Subcutaneous abdominal adipose tissue (tissue), 5 donors: ENCODE measurements at regions not wholly inside any gene's neighbourhood (a gene's known extent, or its start where the extent isn't known, plus 50 kb on each side); places are given as distances from the start of the nearest gene placed in this dataset.

Experiments used
- H3K27ac ChIP-seq: one replicate; pipeline ENCODE4 v1.7.0; 2013; ENCODE audit warnings: low read depth, mild to moderate bottlenecking, inconsistent platforms, low read length, moderate library complexity
- H3K27me3 ChIP-seq, 5 donors: one replicate each; pipeline ENCODE4 v1.7.0; 2013; ENCODE audit warnings: low read length in 5 of 5, inconsistent platforms in 1 of 5; ENCODE audit not compliant: control insufficient read depth in 5 of 5, insufficient read depth in 4 of 5
- H3K36me3 ChIP-seq, 5 donors: one replicate each; pipeline ENCODE4 v1.7.0; 2013; ENCODE audit warnings: low read length in 5 of 5; ENCODE audit not compliant: control insufficient read depth in 5 of 5, insufficient read depth in 5 of 5
- H3K4me1 ChIP-seq, 5 donors: one replicate each; pipeline ENCODE4 v1.7.0; 2013; ENCODE audit warnings: low read length in 5 of 5, mild to moderate bottlenecking in 3 of 5, moderate library complexity in 1 of 5; ENCODE audit not compliant: control insufficient read depth in 5 of 5, insufficient read depth in 5 of 5
- H3K4me3 ChIP-seq, 5 donors: one replicate each; pipeline ENCODE4 v1.7.0; 2013; ENCODE audit warnings: low read length in 5 of 5, low read depth in 1 of 5
- H3K9ac ChIP-seq, 5 donors: one replicate each; pipeline ENCODE4 v1.7.0; 2013; ENCODE audit warnings: low read length in 5 of 5, mild to moderate bottlenecking in 4 of 5, moderate library complexity in 3 of 5
- H3K9me3 ChIP-seq, 5 donors: one replicate each; pipeline ENCODE4 v1.7.0; 2013; ENCODE audit warnings: low read length in 5 of 5; ENCODE audit not compliant: control insufficient read depth in 5 of 5
- donor health status: healthy.
- donor health status: healthy.
- donor health status: healthy.
- donor health status: healthy.
- donor health status: healthy.

DNA sequence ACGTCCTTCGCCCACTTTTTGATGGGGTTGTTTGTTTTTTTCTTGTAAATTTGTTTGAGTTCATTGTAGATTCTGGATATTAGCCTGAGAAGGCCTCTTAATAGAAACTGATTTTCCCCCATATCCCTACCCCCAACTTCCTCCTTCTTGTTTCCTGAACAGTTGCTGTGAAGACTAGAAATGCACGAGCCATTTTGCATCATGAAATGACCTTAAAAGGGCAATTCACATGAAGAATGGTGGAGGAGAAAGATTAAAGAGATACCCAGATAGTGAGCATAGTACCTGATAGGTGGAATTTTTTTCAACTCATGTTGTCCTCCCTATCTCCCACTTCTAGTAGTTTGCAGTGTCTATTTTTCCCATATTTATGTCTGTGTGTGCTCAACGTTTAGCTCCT lies 55.2 kb upstream of the KCNH8 start:
- Histone ChIP-seq H3K4me1 (no peaks in the 10 kb centered on the region), H3K36me3 (no peaks in the 10 kb centered on the region), H3K9ac (no peak overlapping the region), H3K9me3 (no peaks in the 10 kb centered on the region), H3K27me3 (no peaks in the 10 kb centered on the region), H3K27ac (no peak overlapping the region), H3K4me3 (no peak overlapping the region)

DNA sequence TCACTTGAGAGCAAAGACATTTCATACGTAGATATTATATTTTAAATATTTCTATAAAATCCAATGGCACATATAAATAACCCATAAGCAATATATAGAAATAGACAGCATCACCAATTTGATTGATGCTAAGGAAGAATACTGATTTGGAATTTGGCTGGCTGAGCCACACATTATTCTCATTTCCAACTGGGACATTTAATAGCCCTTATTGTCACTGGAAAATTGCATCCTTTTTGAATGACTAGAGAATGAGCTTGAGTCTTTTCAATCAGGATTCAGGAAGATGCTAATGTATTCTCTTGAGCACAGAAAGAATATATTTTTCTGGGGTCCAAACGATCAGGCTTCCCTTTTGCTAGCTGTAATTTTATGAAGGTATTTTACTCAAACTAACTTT lies 70.9 kb upstream of the KCNH8 start:
- Histone ChIP-seq H3K4me3 (no peak overlapping the region), H3K36me3 (no peaks in the 10 kb centered on the region), H3K4me1 (peaks cover 0 to 19% (median 12%) of the 10 kb centered on the region in 5 donors), H3K9me3 (no peaks in the 10 kb centered on the region), H3K27ac (no peak overlapping the region), H3K27me3 (no peaks in the 10 kb centered on the region), H3K9ac (no peak overlapping the region)

- no peaks in the 10 kb centered on the region for H3K9me3 ChIP-seq
- no peaks in the 10 kb centered on the region for H3K27me3 ChIP-seq
- H3K27ac ChIP-seq, result no peak overlapping the region
- no peaks in the 10 kb centered on the region for H3K36me3 ChIP-seq
- no peak overlapping the region for H3K9ac ChIP-seq
- no peak overlapping the region for H3K4me3 ChIP-seq
- peaks cover 0 to 19% (median 12%) of the 10 kb centered on the region in 5 donors for H3K4me1 ChIP-seq
Observed at GRCh38 chr3:19075037-19075436, 73.3 kb upstream of the KCNH8 start.

GRCh38 chr3:19074257-19074900 lies 73.9 kb upstream of the KCNH8 start:
- Histone ChIP-seq H3K9ac (no peak overlapping the region), H3K27ac (peak overlapping the region; percentile 68), H3K4me3 (no peak overlapping the region), H3K4me1 (peaks cover 0 to 21% (median 14%) of the 10 kb centered on the region in 5 donors), H3K9me3 (no peaks in the 10 kb centered on the region), H3K27me3 (no peaks in the 10 kb centered on the region), H3K36me3 (no peaks in the 10 kb centered on the region)

DNA sequence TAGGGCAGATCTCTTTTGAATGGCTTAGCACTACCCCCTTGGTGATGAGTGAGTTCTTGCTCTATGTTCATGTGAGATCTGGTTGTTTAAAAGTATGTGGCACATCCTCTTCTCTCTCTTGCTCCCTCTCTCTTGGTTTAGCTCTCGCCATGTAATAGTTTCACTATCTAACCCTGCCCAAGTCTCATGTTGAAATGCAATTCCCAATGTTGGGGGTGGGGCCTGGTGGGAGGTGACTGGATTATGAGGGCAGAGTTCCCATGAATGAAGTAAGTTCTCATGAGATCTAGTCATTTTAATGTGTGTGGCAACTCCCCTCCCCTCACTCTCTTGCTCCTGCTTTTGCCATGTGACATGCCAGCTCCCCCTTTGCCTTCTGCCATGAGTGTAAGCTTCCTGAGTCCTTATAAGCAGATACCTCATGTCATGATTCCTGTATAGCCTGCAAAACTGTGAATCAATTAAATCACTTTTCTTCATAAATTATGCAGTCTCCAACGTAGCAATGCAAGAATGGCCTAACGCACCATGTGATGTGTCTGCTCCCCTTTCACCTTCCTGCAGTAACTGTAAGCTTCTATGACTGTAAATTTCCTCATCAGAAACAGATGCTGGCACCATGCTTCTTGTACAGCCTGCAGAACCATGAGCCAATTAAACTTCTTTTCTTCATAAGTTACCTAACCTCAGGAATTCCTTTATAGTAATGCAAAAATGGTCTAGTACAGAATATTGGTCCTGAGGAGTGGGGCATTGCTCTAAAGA lies 74.8 kb upstream of the KCNH8 start:
- H3K9ac ChIP-seq, result no peak overlapping the region
- H3K27me3 ChIP-seq, result no peaks in the 10 kb centered on the region
- H3K36me3 ChIP-seq, result no peaks in the 10 kb centered on the region
- peaks cover 0 to 26% (median 14%) of the 10 kb centered on the region in 5 donors for H3K4me1 ChIP-seq
- peak overlapping the region; percentile 68 for H3K27ac ChIP-seq
- no peaks in the 10 kb centered on the region for H3K9me3 ChIP-seq
- H3K4me3 ChIP-seq, result peak overlapping the region in 1 of 5 donors; percentile 31

DNA sequence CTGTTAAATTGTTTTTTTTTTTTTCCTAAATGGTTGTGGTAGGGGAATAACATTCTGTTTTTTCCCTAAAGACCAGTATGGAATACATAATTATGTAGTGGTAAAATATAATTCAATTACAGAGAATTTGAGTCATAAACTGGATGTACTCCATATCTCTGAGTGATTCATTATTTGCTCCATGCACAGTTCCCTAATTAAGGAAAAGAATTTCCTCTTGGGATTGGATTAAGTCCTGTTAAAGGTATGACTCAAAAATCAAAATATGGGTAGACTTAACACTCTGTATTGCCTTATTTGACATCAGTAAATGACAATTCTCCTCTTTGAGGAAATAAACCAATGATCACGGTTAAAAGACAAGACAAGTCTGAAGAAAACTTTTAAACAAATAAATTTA lies 78.0 kb upstream of the KCNH8 start:
- no peaks in the 10 kb centered on the region for H3K27me3 ChIP-seq
- no peak overlapping the region for H3K27ac ChIP-seq
- no peaks in the 10 kb centered on the region for H3K36me3 ChIP-seq
- peaks cover 0 to 26% (median 14%) of the 10 kb centered on the region in 5 donors for H3K4me1 ChIP-seq
- no peak overlapping the region for H3K9ac ChIP-seq
- H3K4me3 ChIP-seq, result no peak overlapping the region
- no peaks in the 10 kb centered on the region for H3K9me3 ChIP-seq

DNA sequence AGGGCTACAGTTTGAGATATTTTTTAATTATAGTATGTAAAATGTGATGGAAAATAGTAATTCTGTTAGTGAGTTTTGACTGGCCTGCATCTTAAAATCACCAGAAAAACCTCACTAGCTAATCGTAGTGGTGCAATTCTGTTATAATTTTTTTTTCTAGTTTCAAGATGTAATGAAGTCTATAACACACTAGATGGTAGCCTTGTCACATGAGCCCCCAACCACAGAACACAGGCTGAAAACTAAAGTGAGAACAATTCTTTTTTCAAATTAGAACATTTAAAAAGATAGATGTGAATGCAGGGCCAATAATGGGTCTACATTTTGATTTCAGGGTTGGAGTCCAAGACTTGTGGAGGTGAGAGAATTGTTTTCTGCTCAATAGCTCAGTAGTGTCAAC lies 83.3 kb upstream of the KCNH8 start:
- Histone ChIP-seq H3K36me3 (no peaks in the 10 kb centered on the region), H3K4me1 (peaks cover 0 to 10% (median 2%) of the 10 kb centered on the region in 5 donors), H3K9ac (no peak overlapping the region), H3K27ac (no peak overlapping the region), H3K9me3 (no peaks in the 10 kb centered on the region), H3K27me3 (no peaks in the 10 kb centered on the region), H3K4me3 (no peak overlapping the region)

DNA sequence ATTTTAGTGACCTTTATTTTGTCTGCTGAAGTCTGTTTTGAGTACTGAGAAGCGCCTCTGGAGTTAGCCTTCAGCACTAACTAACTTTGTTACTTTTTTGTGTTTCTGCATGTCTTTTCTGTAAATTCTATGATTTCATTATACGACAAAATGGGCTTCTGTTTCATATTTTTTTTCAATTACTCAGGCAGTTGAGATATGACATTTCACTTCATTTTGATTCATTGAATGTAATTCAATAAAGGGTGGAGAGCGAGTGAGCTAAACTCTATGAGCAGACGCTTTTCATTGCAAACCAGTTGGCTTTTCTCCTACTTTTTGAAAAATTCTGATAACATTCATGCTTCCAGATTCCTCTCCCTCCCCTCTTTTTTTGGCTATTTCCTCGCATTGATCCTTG lies 84.4 kb upstream of the KCNH8 start:
- Histone ChIP-seq H3K4me3 (no peak overlapping the region), H3K36me3 (no peaks in the 10 kb centered on the region), H3K27ac (no peak overlapping the region), H3K9me3 (no peaks in the 10 kb centered on the region), H3K9ac (no peak overlapping the region), H3K27me3 (no peaks in the 10 kb centered on the region), H3K4me1 (peaks cover 0 to under 1% (median 0%) of the 10 kb centered on the region in 5 donors)

GRCh38 chr3:19060404-19060803 lies 87.9 kb upstream of the KCNH8 start:
- Histone ChIP-seq H3K9me3 (no peaks in the 10 kb centered on the region), H3K4me1 (no peaks in the 10 kb centered on the region), H3K27ac (no peak overlapping the region), H3K36me3 (no peaks in the 10 kb centered on the region), H3K4me3 (no peak overlapping the region), H3K9ac (no peak overlapping the region), H3K27me3 (no peaks in the 10 kb centered on the region)

DNA sequence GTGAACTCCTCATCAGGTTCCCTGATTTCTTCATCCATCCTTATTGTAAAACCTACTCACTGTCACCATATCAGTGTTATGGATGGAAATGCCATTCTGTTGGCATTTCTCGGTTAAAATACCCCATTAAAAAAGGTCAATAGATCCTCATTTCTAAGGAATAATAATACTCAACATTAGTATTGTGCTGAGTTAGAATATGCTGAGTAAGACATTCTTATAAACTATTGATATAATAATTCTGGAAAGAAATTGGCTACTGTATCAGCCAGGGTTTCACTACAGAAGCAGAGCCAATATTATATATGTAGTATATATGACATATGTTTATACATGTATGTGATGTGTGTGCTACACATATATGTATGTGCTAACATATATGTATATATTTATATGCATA lies 95.4 kb upstream of the KCNH8 start:
- no peaks in the 10 kb centered on the region for H3K9me3 ChIP-seq
- no peak overlapping the region for H3K4me3 ChIP-seq
- no peak overlapping the region for H3K9ac ChIP-seq
- H3K27ac ChIP-seq, result no peak overlapping the region
- no peaks in the 10 kb centered on the region for H3K36me3 ChIP-seq
- H3K4me1 ChIP-seq, result no peaks in the 10 kb centered on the region
- no peaks in the 10 kb centered on the region for H3K27me3 ChIP-seq
